Erythroblast (primary cell): ENCODE measurements at regions not wholly inside any gene's neighbourhood (a gene's known extent, or its start where the extent isn't known, plus 50 kb on each side); places are given as distances from the start of the nearest gene placed in this dataset.

ENCODE experiments used
- GATA1 ChIP-seq: IDR thresholded peaks from 2 replicates; pipeline ENCODE4 v1.6.1; 2011; ENCODE audit warnings: low read depth, mild to moderate bottlenecking, control low read depth, low read length, moderate library complexity
- POLR2A ChIP-seq: IDR thresholded peaks from 2 replicates; pipeline ENCODE4 v1.6.1; 2011; ENCODE audit warnings: mild to moderate bottlenecking, low read length

GRCh38 chr20:19025430-19026120, 186.9 kb upstream of the SLC24A3 start:
- TF ChIP-seq POLR2A (no peak), GATA1 (no peak)
